Cardiac muscle cell (in vitro differentiated cells and primary cell): ENCODE measurements at regions not wholly inside any gene's neighbourhood (a gene's known extent, or its start where the extent isn't known, plus 50 kb on each side); places are given as distances from the start of the nearest gene placed in this dataset.
"Not testable (repeated sequence)": the region's sequence is repeated elsewhere in the genome, so short reads cannot be mapped to it uniquely, and the experiment has no call there.

Experiments
- DNase-seq, 2 donors: peaks; one replicate each; pipeline versions ENCODE4 v3.0.0 to v3.0.0-alpha.2; 2010 to 2017; ENCODE audit warnings: low read depth in 1 of 2, low spot score in 1 of 2
- H3K27ac ChIP-seq: fragments of 200-600 bp; sonication (generic); 2 replicates; pipeline ENCODE4 v1.5.1; 2016
- H3K27me3 ChIP-seq: fragments of 200-600 bp; sonication (generic); 2 replicates; pipeline ENCODE4 v1.6.0; 2016; ENCODE audit warnings: control low read depth
- H3K36me3 ChIP-seq: fragments of 200-600 bp; sonication (generic); 2 replicates; pipeline ENCODE4 v1.5.1; 2016; ENCODE audit warnings: control low read depth
- H3K4me1 ChIP-seq: fragments of 200-600 bp; sonication (generic); 2 replicates; pipeline ENCODE4 v1.8.1; 2017; ENCODE audit warnings: low read depth, mild to moderate bottlenecking, mixed run types
- H3K4me3 ChIP-seq: fragments of 200-600 bp; sonication (generic); 2 replicates; pipeline ENCODE4 v1.5.1; 2016; ENCODE audit warnings: mild to moderate bottlenecking
- H3K9me3 ChIP-seq: fragments of 200-600 bp; sonication (generic); 2 replicates; pipeline ENCODE4 v1.5.1; 2017; ENCODE audit warnings: low read depth, mild to moderate bottlenecking, control low read depth
- TF ChIP-seq, protein P1 (sequence below): IDR thresholded peaks from 2 replicates; pipeline ENCODE4 v1.5.1; 2012; ENCODE audit warnings: low read depth, mild to moderate bottlenecking, low read length

- Histone ChIP-seq H3K27ac (no peak overlapping the region), H3K9me3 (no peaks in the 10 kb centered on the region), H3K4me1 (no peaks in the 10 kb centered on the region), H3K4me3 (no peak overlapping the region), H3K36me3 (no peaks in the 10 kb centered on the region), H3K27me3 (no peaks in the 10 kb centered on the region)
- TF ChIP-seq, protein P1, sequence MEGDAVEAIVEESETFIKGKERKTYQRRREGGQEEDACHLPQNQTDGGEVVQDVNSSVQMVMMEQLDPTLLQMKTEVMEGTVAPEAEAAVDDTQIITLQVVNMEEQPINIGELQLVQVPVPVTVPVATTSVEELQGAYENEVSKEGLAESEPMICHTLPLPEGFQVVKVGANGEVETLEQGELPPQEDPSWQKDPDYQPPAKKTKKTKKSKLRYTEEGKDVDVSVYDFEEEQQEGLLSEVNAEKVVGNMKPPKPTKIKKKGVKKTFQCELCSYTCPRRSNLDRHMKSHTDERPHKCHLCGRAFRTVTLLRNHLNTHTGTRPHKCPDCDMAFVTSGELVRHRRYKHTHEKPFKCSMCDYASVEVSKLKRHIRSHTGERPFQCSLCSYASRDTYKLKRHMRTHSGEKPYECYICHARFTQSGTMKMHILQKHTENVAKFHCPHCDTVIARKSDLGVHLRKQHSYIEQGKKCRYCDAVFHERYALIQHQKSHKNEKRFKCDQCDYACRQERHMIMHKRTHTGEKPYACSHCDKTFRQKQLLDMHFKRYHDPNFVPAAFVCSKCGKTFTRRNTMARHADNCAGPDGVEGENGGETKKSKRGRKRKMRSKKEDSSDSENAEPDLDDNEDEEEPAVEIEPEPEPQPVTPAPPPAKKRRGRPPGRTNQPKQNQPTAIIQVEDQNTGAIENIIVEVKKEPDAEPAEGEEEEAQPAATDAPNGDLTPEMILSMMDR = no peak
- no peak for DNase-seq
Measured at GRCh38 chr9:126169736-126170135, 156.9 kb upstream of the MVB12B start.

DNA sequence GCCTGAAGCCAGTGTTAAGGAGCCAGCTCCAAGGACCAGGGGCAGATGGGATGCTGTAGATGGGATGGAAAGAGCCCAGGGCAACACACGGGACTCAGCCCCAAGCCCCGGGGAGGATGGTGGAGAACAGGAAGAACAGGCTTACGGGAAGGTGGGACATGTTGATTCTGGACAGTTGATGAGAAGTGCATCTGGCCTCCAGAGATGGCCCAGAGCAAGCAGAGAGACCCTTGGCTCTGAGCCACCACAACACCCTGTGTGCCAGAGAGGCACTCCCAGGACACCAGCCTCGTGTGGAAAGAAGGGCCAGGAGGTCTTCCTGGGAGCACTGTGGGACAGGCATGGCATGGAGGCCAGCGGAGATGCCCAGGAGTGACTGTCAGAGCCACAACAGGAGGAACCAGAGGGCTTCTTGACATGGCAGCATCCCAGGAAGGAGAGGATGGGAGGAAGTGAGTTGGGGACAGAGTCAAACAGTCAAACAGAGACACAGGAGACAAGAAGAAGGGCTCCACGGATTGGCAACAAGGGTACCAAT lies 156.3 kb upstream of the MVB12B start:
- TF ChIP-seq, protein P1 = no peak
- H3K9me3 ChIP-seq = no peaks in the 10 kb centered on the region
- H3K4me1 ChIP-seq = no peaks in the 10 kb centered on the region
- no peak overlapping the region for H3K4me3 ChIP-seq
- DNase-seq = no peak
- no peak overlapping the region for H3K27ac ChIP-seq
- no peaks in the 10 kb centered on the region for H3K27me3 ChIP-seq
- H3K36me3 ChIP-seq = no peaks in the 10 kb centered on the region

- no peak for DNase-seq
- no peaks in the 10 kb centered on the region for H3K27me3 ChIP-seq
- no peaks in the 10 kb centered on the region for H3K4me1 ChIP-seq
- no peak overlapping the region for H3K4me3 ChIP-seq
- TF ChIP-seq, protein P1 = no peak
- H3K9me3 ChIP-seq = no peaks in the 10 kb centered on the region
- H3K36me3 ChIP-seq = no peaks in the 10 kb centered on the region
- no peak overlapping the region for H3K27ac ChIP-seq
Measured at GRCh38 chr9:126171641-126172040, 155.0 kb upstream of the MVB12B start.

- Histone ChIP-seq H3K9me3 (no peaks in the 10 kb centered on the region), H3K27ac (no peak overlapping the region), H3K27me3 (no peaks in the 10 kb centered on the region), H3K4me1 (no peaks in the 10 kb centered on the region), H3K36me3 (no peaks in the 10 kb centered on the region), H3K4me3 (no peak overlapping the region)
- DNase-seq = no peak
- TF ChIP-seq, protein P1 = no peak
Measured at GRCh38 chr9:126173401-126173800, 153.2 kb upstream of the MVB12B start.

DNA sequence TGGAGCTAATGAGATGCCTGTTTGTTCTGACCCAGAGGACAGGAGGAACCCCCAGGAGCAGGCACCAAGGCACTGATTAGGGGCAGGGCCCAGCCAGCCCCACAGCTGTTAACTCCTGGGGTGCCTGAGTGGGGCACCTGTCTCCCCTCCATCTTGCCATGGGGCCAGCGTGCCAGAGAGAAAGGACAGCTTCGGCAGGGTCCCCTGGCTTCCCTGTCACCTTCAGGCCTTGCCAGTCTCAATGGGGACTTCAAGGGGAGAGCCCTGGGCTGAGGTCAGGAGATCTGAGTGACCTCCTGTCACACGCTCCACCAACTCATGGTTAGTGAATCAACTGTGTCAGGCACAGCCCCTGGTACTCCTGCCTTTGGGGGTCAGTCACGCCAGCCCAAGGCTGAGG lies 152.7 kb upstream of the MVB12B start:
- no peak for DNase-seq
- H3K27me3 ChIP-seq = no peaks in the 10 kb centered on the region
- no peaks in the 10 kb centered on the region for H3K4me1 ChIP-seq
- no peak overlapping the region for H3K4me3 ChIP-seq
- H3K27ac ChIP-seq = no peak overlapping the region
- H3K36me3 ChIP-seq = no peaks in the 10 kb centered on the region
- TF ChIP-seq, protein P1 = no peak
- no peaks in the 10 kb centered on the region for H3K9me3 ChIP-seq

GRCh38 chr9:126183266-126183665 lies 143.4 kb upstream of the MVB12B start:
- H3K4me1 ChIP-seq = no peaks in the 10 kb centered on the region
- H3K4me3 ChIP-seq = no peak overlapping the region
- no peaks in the 10 kb centered on the region for H3K27me3 ChIP-seq
- DNase-seq = no peak
- no peaks in the 10 kb centered on the region for H3K9me3 ChIP-seq
- H3K27ac ChIP-seq = no peak overlapping the region
- TF ChIP-seq, protein P1 = no peak
- no peaks in the 10 kb centered on the region for H3K36me3 ChIP-seq

DNA sequence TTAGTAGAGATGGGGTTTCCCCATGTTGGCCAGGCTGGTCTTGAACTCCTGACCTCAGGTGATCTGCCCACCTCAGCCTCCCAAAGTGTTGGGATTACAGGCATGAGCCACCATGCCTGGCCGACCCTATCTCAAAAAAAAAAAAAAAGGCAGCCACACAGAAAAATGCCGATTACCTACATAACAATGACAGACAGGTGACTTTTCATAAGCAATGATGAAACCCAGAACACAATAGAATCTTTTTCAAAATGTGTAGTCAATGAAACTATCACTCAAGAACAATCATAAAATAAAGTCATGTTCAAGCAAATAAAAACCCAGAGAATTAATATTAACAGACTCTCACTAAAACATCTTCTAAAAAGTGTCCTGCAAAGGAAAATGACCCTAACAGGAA lies 135.6 kb upstream of the MVB12B start:
- not testable (repeated sequence) for H3K36me3 ChIP-seq, DNase-seq, H3K9me3 ChIP-seq, H3K27me3 ChIP-seq, H3K4me1 ChIP-seq, H3K4me3 ChIP-seq, H3K27ac ChIP-seq
